GM19372 (cell line): ENCODE measurements at regions not wholly inside any gene's neighbourhood (a gene's known extent, or its start where the extent isn't known, plus 50 kb on each side); places are given as distances from the start of the nearest gene placed in this dataset.
A peak's percentile ranks its signal among the peaks of the same experiment; 100 is the strongest.

Experiments
- ATAC-seq: cut with Tn5 transposase; IDR thresholded peaks from one replicate; pipeline ENCODE4 v1.9.1; 2021; ENCODE audit warnings: mild to moderate bottlenecking, low read depth, moderate library complexity; ENCODE audit not compliant: unreplicated experiment

GRCh38 chr18:64234321-64234720, 85.4 kb upstream of the LINC00305 start:
- ATAC-seq, result no peak

- ATAC-seq, result no peak
These were observed 85.0 kb upstream of the LINC00305 start for GRCh38 chr18:64233851-64234250.

- ATAC-seq, result no peak
These were observed 72.1 kb upstream of the LINC00305 start for GRCh38 chr18:64220941-64221340.

- no peak for ATAC-seq
These were observed 70.6 kb upstream of the LINC00305 start for GRCh38 chr18:64219517-64219916.

GRCh38 chr18:64210401-64210949, 61.6 kb upstream of the LINC00305 start:
- ATAC-seq, result no peak

- ATAC-seq, result no peak
These were observed 59.6 kb upstream of the LINC00305 start for GRCh38 chr18:64208516-64208915.

- no peak for ATAC-seq
These were observed 58.9 kb upstream of the LINC00305 start for GRCh38 chr18:64207820-64208219.

- no peak for ATAC-seq
These were observed 54.4 kb upstream of the LINC00305 start for GRCh38 chr18:64203295-64203694.

- ATAC-seq, result no peak
These were observed 54.0 kb upstream of the LINC00305 start for GRCh38 chr18:64202863-64203262.

GRCh38 chr18:64202210-64202836, 53.4 kb upstream of the LINC00305 start:
- ATAC-seq, result peak; percentile 45

- ATAC-seq, result no peak
These were observed 52.9 kb upstream of the LINC00305 start for GRCh38 chr18:64201781-64202180.

- no peak for ATAC-seq
These were observed 50.7 kb upstream of the LINC00305 start for GRCh38 chr18:64199581-64199980.
